ENCODE measurements at regions not wholly inside any gene's neighbourhood (a gene's known extent, or its start where the extent isn't known, plus 50 kb on each side); places are given as distances from the start of the nearest gene placed in this dataset.

DNA sequence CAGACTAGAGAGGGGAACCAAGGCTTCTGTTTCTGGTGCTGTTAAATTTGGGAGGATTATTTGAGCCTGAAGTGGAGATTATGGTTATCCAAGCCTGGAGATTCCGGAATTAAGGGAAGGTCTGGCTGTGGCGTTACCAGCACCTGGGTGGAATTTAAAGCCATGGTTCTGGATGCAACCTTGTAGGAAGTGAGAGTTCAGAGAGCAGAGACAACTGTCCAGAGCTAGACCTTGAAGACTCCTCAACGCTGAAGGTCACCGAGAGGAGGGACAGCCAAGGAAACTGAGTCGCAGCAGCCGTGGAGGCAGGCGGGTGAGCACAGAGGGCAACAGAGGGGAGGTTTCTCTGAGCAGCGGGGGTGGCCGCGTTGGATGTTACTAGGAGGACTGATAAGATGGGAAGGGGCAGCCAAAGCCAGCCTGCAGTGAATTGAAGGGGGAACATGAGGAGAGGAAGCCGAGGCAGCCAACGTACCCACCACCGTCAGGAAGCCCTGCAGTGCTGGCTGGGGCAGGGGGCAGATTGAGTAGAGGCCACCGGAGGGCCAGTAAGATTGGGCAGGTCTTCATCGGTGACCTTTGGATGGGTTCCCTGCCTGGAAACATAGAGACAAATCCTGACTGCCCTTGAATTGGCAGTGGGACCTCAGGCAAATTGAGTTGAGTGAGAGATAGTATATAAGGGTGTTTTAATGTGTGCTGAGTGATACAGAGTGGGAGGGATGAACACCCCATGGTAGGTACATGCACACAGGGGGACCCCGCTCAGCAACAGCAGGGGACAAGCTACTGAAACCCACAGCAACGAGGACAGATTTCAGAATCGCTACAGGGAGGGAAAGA, 90.3 kb downstream of the SNX5 start:
- Mint-ChIP-seq H3K4me1 (peaks cover 10% of the 10 kb centered on the region), H3K36me3 (ENCODE audit: low read depth) (no peaks in the 10 kb centered on the region), H3K9me3 (no peaks in the 10 kb centered on the region), H3K27ac (no peak overlapping the region), H3K27me3 (peaks cover 14% of the 10 kb centered on the region), H3K4me3 (no peak overlapping the region)
- intact Hi-C loops (cut with micrococcal nuclease) = loop anchor here (2.0 kb wide), 1 partner anchor 17 kb away; no protein-coding TSS in a partner anchor
- no peak for DNase-seq

GRCh38 chr20:17875981-17876385, 92.6 kb downstream of the SNX5 start:
- intact Hi-C loops (cut with micrococcal nuclease) = no loop called here
- no peak overlapping the region for H3K4me3 Mint-ChIP-seq

DNA sequence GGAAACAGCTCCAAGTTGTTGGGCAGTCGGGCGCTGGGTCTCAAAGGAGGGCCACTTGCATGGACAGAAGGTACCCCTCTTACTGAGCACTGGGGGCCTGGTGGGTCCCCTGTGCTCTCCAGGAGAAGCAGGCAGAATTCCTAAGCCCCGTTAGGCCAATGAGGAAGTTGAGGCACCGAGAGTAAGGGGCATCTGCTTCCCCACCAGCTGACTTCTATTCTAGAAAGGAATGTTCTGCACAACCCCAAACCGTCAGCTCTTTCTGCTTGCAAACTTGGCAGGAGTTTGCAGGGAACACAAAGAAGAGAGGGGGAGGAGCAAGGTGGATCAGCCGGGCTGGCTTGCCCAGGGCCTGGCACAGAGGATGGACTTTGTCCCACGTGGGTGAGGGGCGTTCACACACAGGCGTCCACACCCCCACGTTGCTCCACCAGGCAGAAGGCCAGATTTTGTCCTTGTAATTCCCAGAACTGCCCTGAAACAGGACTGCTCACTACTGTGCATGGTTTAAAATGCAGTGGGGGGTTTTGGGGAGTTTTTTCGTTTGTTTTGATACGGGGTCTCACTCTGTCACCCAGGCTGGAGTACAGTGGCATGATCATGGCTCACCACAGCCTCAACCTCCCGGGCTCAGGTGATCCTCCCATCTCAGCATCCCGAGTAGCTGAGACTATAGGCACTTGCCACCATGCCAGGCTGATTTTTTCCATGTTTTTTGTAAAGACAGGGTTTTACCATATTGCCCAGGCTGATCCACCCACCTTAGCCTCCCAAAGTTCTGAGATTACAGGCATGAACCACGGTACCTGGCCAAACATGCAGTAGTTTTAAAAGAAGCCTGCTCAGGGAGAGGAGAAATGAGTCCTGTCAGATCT, 93.3 kb downstream of the SNX5 start:
- intact Hi-C loops (cut with micrococcal nuclease) = no loop called here
- Mint-ChIP-seq H3K27me3 (peaks cover 15% of the 10 kb centered on the region), H3K4me3 (no peak overlapping the region), H3K9me3 (no peaks in the 10 kb centered on the region), H3K27ac (no peak overlapping the region), H3K4me1 (peaks cover 17% of the 10 kb centered on the region), H3K36me3 (ENCODE audit: low read depth) (no peaks in the 10 kb centered on the region)
- no peak for DNase-seq

More at GRCh38 chr20:17875981-17876385, 92.6 kb downstream of the SNX5 start:
- Mint-ChIP-seq H3K27me3 (peaks cover 14% of the 10 kb centered on the region), H3K9me3 (no peaks in the 10 kb centered on the region), H3K27ac (no peak overlapping the region), H3K36me3 (ENCODE audit: low read depth) (no peaks in the 10 kb centered on the region), H3K4me1 (peaks cover 17% of the 10 kb centered on the region)
- no peak for DNase-seq

DNA sequence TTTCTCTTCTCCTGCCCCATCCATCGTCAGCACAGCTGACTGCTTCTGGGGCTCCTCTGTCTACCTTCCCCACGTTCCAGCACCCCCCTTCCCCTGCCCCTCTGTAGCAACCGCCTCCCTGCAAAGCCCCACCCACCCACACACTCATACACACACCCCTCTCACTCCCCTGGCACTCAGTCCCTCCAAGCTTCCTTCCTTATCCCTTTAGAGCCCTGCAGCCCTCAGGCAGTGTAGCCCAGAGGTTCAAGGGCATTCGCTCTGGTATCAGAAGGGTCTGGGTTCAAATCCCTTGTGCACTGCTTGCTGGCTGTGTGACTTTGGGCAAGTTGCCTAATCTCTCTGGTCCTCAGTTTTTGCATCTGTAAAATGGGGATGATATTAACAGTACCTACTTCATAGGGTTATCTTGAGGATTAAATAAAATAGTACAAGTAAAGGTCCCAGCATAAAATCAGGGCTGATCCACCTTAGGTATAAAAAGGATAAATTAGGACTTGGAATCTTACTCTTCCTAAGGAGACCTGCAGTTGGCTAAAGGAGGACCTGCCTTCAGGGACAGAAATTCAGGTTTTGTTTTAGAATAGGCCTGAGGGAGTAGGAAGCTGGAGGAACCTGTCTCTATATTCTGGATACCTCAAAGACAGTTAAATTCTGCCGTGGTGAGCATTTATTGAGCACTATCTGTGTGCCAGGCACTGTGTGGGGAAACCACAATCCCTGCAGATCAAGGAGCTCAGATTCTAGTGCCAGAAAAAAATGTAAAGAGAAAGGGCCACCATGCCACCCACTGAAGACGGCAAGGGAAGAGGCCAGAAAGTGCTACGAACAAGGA, 94.1 kb downstream of the SNX5 start:
- peaks cover 17% of the 10 kb centered on the region for H3K27me3 Mint-ChIP-seq
- peaks cover 17% of the 10 kb centered on the region for H3K4me1 Mint-ChIP-seq
- no peak for DNase-seq
- H3K27ac Mint-ChIP-seq = no peak overlapping the region
- H3K4me3 Mint-ChIP-seq = no peak overlapping the region
- intact Hi-C loops (cut with micrococcal nuclease) = no loop called here
- no peaks in the 10 kb centered on the region for H3K9me3 Mint-ChIP-seq
- no peaks in the 10 kb centered on the region for H3K36me3 Mint-ChIP-seq (ENCODE audit: low read depth)

- DNase-seq = no peak
- Mint-ChIP-seq H3K4me3 (no peak overlapping the region), H3K27me3 (peaks cover 20% of the 10 kb centered on the region), H3K4me1 (peaks cover 11% of the 10 kb centered on the region), H3K9me3 (no peaks in the 10 kb centered on the region), H3K27ac (no peak overlapping the region), H3K36me3 (ENCODE audit: low read depth) (no peaks in the 10 kb centered on the region)
- intact Hi-C loops (cut with micrococcal nuclease) = no loop called here
Observed at GRCh38 chr20:17873410-17874270, 95.0 kb downstream of the SNX5 start.

- no peak overlapping the region for H3K4me3 Mint-ChIP-seq
- intact Hi-C loops (cut with micrococcal nuclease) = no loop called here
- peaks cover 19% of the 10 kb centered on the region for H3K27me3 Mint-ChIP-seq
Observed at GRCh38 chr20:17872959-17873358, 95.6 kb downstream of the SNX5 start.

GRCh38 chr20:17872434-17872833, 96.2 kb downstream of the SNX5 start:
- Mint-ChIP-seq H3K36me3 (ENCODE audit: low read depth) (no peaks in the 10 kb centered on the region), H3K9me3 (no peaks in the 10 kb centered on the region), H3K27ac (peak overlapping the region; percentile 69), H3K27me3 (peaks cover 17% of the 10 kb centered on the region), H3K4me3 (no peak overlapping the region), H3K4me1 (peaks cover 7% of the 10 kb centered on the region)
- no peak for DNase-seq
- intact Hi-C loops (cut with micrococcal nuclease) = no loop called here

More at GRCh38 chr20:17872959-17873358, 95.6 kb downstream of the SNX5 start:
- Mint-ChIP-seq H3K36me3 (ENCODE audit: low read depth) (no peaks in the 10 kb centered on the region), H3K27ac (no peak overlapping the region), H3K4me1 (peaks cover 7% of the 10 kb centered on the region), H3K9me3 (no peaks in the 10 kb centered on the region)
- DNase-seq = no peak

- H3K4me3 Mint-ChIP-seq = no peak overlapping the region
- no peaks in the 10 kb centered on the region for H3K9me3 Mint-ChIP-seq
- peaks cover 7% of the 10 kb centered on the region for H3K4me1 Mint-ChIP-seq
Observed at GRCh38 chr20:17871886-17872285, 96.7 kb downstream of the SNX5 start.

DNA sequence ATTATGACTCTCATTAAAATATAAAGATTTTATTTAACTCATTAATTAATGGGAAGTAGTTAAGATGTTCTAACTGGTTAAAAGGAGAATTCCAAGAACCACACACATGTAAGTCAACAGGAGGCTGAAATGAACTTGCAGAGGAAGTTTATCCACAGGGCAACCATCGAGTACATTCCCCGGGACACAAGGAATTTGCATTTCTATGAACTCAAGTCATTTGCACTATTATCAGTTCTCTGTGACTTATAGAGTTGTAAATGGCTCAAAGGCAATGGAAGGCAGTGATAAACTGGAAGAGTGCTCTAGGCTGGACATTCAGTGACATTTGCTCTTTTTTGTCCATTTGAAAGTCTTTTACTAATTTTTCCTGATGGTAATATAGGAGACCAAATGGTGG, 97.4 kb downstream of the SNX5 start:
- Mint-ChIP-seq H3K27me3 (peaks cover 13% of the 10 kb centered on the region), H3K4me3 (no peak overlapping the region), H3K9me3 (no peaks in the 10 kb centered on the region), H3K4me1 (peaks cover 7% of the 10 kb centered on the region), H3K36me3 (ENCODE audit: low read depth) (no peaks in the 10 kb centered on the region), H3K27ac (no peak overlapping the region)
- intact Hi-C loops (cut with micrococcal nuclease) = no loop called here
- DNase-seq = no peak

More at GRCh38 chr20:17871886-17872285, 96.7 kb downstream of the SNX5 start:
- Mint-ChIP-seq H3K27ac (peak overlapping the region; percentile 69), H3K36me3 (ENCODE audit: low read depth) (no peaks in the 10 kb centered on the region), H3K27me3 (peaks cover 16% of the 10 kb centered on the region)
- intact Hi-C loops (cut with micrococcal nuclease) = no loop called here
- no peak for DNase-seq

DNA sequence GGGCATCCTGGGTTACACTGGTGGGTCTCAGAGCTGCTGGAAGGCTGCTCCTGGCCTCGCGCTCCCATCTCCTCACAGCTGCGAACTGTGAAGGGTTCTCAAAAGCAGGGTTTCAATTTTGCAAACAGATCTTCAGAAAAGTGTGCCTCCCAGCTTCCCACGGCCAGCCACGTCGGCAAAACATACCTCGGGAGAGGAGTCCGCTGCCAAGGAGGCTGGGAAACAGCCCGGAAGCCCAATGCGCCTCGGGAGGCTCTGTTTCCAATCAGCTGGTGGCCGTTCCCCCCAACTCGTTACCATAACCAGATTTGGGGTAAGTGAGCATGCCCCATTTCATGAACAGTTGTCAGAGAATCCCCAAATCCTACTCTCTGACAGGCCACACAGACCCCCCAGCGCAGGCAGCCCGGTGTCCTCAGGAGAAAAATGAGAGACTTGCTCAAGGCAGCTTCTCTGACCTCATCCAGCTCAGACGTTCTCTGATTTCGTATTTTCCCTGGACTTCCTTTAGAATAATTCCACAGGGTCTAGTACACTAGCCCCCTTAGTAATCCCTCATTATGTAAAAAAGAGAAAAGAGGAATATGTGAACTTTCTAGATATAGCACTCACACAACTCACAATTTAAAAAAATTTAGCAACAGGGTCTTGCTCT, 98.4 kb downstream of the SNX5 start:
- no peaks in the 10 kb centered on the region for H3K9me3 Mint-ChIP-seq
- no peak overlapping the region for H3K27ac Mint-ChIP-seq
- no peaks in the 10 kb centered on the region for H3K36me3 Mint-ChIP-seq (ENCODE audit: low read depth)
- intact Hi-C loops (cut with micrococcal nuclease) = no loop called here
- peaks cover 7% of the 10 kb centered on the region for H3K4me1 Mint-ChIP-seq
- H3K4me3 Mint-ChIP-seq = no peak overlapping the region
- H3K27me3 Mint-ChIP-seq = peaks cover 14% of the 10 kb centered on the region
- no peak for DNase-seq

DNA sequence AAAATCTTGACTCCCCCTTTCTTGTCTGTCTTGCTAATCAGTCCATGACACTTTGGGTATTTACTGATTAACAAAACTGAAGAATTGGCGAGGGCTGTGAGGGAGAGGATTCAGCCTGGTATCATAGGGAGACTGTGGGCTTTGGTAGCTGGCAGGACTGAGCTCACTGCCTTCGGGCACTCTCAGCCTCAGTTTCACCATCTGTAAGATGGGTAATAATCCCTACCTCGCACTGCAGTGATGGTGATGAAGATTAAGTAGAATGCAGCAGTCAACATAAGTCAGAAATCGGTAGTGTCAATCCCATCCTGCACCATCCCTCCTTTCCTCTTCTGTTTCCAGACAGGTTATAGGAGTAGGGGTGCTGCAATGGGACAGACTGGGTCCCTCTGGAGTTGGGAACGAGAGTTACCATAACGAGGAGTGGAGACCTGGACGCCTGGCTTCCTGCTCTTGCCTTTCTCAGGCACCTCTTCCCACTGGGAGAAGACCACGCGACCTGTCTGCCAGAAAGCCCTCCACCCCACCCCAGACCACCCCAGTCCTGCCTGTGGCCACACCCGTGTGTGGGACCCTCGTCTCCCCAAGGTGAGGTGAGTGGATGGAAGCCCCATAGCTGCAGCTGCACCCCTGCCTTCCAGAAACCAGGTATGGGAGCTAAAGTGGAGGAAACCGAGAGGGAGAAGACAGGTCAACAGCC, 99.1 kb downstream of the SNX5 start:
- Mint-ChIP-seq H3K4me1 (peaks cover 7% of the 10 kb centered on the region), H3K9me3 (no peaks in the 10 kb centered on the region), H3K27me3 (peaks cover 14% of the 10 kb centered on the region), H3K36me3 (ENCODE audit: low read depth) (no peaks in the 10 kb centered on the region), H3K4me3 (no peak overlapping the region), H3K27ac (no peak overlapping the region)
- intact Hi-C loops (cut with micrococcal nuclease) = no loop called here
- DNase-seq = no peak

DNA sequence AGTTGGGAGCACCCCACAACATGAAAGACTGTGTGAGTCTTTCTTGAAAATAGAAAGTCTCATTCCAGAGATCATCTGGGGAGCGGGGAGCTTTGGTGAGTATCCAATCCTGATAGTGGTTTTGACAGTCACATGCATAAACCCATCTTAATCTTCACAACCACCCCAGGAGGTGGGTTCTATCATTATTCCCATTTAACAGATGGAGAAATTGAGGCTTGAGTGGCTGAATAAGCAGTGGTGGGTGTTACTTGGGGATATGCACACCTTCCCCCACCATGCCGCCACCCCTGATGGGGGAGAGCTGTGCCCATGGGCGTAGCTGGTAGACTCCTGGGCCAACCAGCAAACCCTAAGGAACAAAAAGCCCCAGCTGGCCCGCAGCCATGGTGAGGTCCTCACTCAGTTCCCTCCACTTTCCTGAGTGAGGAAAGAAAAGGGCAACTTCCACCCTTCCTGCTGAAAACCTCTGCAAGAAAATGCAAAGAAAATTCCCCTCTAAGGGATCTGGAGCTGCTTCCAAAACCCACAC, 99.8 kb downstream of the SNX5 start:
- Mint-ChIP-seq H3K4me1 (peaks cover 7% of the 10 kb centered on the region), H3K36me3 (ENCODE audit: low read depth) (no peaks in the 10 kb centered on the region), H3K27me3 (peaks cover 14% of the 10 kb centered on the region), H3K4me3 (no peak overlapping the region), H3K27ac (no peak overlapping the region), H3K9me3 (no peaks in the 10 kb centered on the region)
- intact Hi-C loops (cut with micrococcal nuclease) = no loop called here
- DNase-seq = no peak

Measured in activated CD4-positive, alpha-beta T cell treated with anti-CD3 and anti-CD28 coated beads, Interleukin-2, amount 10 ng/mL, durations not matched to agents 24 days and 14 days (primary cell).